PFSK-1 (cell line): ENCODE measurements at regions not wholly inside any gene's neighbourhood (a gene's known extent, or its start where the extent isn't known, plus 50 kb on each side); places are given as distances from the start of the nearest gene placed in this dataset.

ENCODE experiments used
- POLR2AphosphoS5 ChIP-seq: IDR thresholded peaks from 2 replicates; pipeline ENCODE4 v1.6.1; 2012; ENCODE audit warnings: low read depth, mild to moderate bottlenecking, control low read depth, low read length, moderate library complexity
- TF ChIP-seq, protein P1 (sequence below), 2 experiments: IDR thresholded peaks; 2 replicates each; pipeline versions ENCODE4 v1.6.1 to v1.8.0; 2011 to 2012; ENCODE audit warnings: low read depth in 2 of 2, low read length in 2 of 2, control low read depth in 1 of 2, inconsistent platforms in 1 of 2, mild to moderate bottlenecking in 1 of 2, moderate library complexity in 1 of 2; ENCODE audit not compliant: insufficient read depth in 1 of 2

- no peak for TF ChIP-seq POLR2AphosphoS5
- TF ChIP-seq, protein P1, sequence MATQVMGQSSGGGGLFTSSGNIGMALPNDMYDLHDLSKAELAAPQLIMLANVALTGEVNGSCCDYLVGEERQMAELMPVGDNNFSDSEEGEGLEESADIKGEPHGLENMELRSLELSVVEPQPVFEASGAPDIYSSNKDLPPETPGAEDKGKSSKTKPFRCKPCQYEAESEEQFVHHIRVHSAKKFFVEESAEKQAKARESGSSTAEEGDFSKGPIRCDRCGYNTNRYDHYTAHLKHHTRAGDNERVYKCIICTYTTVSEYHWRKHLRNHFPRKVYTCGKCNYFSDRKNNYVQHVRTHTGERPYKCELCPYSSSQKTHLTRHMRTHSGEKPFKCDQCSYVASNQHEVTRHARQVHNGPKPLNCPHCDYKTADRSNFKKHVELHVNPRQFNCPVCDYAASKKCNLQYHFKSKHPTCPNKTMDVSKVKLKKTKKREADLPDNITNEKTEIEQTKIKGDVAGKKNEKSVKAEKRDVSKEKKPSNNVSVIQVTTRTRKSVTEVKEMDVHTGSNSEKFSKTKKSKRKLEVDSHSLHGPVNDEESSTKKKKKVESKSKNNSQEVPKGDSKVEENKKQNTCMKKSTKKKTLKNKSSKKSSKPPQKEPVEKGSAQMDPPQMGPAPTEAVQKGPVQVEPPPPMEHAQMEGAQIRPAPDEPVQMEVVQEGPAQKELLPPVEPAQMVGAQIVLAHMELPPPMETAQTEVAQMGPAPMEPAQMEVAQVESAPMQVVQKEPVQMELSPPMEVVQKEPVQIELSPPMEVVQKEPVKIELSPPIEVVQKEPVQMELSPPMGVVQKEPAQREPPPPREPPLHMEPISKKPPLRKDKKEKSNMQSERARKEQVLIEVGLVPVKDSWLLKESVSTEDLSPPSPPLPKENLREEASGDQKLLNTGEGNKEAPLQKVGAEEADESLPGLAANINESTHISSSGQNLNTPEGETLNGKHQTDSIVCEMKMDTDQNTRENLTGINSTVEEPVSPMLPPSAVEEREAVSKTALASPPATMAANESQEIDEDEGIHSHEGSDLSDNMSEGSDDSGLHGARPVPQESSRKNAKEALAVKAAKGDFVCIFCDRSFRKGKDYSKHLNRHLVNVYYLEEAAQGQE (IDR thresholded peaks at IDR 0.05; ENCODE audit: insufficient read depth in 1 of 2, low read depth in 2 of 2, low read length in 2 of 2) = no peak
Measured at GRCh38 chr19:31986951-31987350, 358.5 kb upstream of the ZNF507 start.
